DND-41 (cell line): ENCODE measurements at regions not wholly inside any gene's neighbourhood (a gene's known extent, or its start where the extent isn't known, plus 50 kb on each side); places are given as distances from the start of the nearest gene placed in this dataset.

ENCODE experiments used
- ATAC-seq: fragments of 200-7000 bp; cut with Tn5 transposase; 3 replicates; pipeline ENCODE4 v1.9.1; 2021; ENCODE audit warnings: low read depth; ENCODE audit not compliant: insufficient read depth
- DNase-seq: peaks from one replicate; pipeline ENCODE4 v3.0.0-alpha.2; 2020
- H2AFZ ChIP-seq: 2 replicates; pipeline ENCODE4 v1.6.0; 2012; ENCODE audit warnings: low read depth, low read length
- H3K27ac ChIP-seq: 2 replicates; pipeline ENCODE4 v1.5.1; 2012; ENCODE audit warnings: low read length, inconsistent platforms
- H3K27me3 ChIP-seq: fragments of 200-600 bp; sonication (generic); 2 replicates; pipeline ENCODE4 v1.6.0; 2012; ENCODE audit warnings: low read length, mild to moderate bottlenecking, inconsistent platforms; ENCODE audit not compliant: insufficient read depth, poor library complexity
- H3K36me3 ChIP-seq: 2 replicates; pipeline ENCODE4 v1.5.1; 2012; ENCODE audit warnings: low read length, inconsistent platforms; ENCODE audit not compliant: insufficient read depth
- H3K4me1 ChIP-seq: 2 replicates; pipeline ENCODE4 v1.5.1; 2012; ENCODE audit warnings: mild to moderate bottlenecking, low read length; ENCODE audit not compliant: insufficient read depth
- H3K4me2 ChIP-seq: 2 replicates; pipeline ENCODE4 v1.6.0; 2012; ENCODE audit warnings: mild to moderate bottlenecking, moderate library complexity, low read length, inconsistent platforms; ENCODE audit not compliant: insufficient read depth
- H3K4me3 ChIP-seq, 2 experiments: fragments of 200-600 bp in 1 of 2; shearing (Covaris generic) in 1 of 2; 2 replicates each; pipeline ENCODE4 v1.5.1; 2012 to 2016; ENCODE audit warnings: inconsistent platforms in 2 of 2, low read length in 2 of 2, mild to moderate bottlenecking in 2 of 2, low read depth in 1 of 2, moderate library complexity in 1 of 2
- H3K79me2 ChIP-seq: 2 replicates; pipeline ENCODE4 v1.6.0; 2012; ENCODE audit warnings: low read length, inconsistent platforms; ENCODE audit not compliant: insufficient read depth
- H3K9ac ChIP-seq: 2 replicates; pipeline ENCODE4 v1.6.0; 2012; ENCODE audit warnings: low read depth, mild to moderate bottlenecking, inconsistent platforms, low read length, moderate library complexity
- H3K9me3 ChIP-seq: 2 replicates; pipeline ENCODE4 v1.5.1; 2012; ENCODE audit warnings: low read length, moderate library complexity, mild to moderate bottlenecking, inconsistent platforms; ENCODE audit not compliant: insufficient read depth, severe bottlenecking
- H4K20me1 ChIP-seq: 2 replicates; pipeline ENCODE4 v1.6.0; 2012; ENCODE audit warnings: low read length; ENCODE audit not compliant: insufficient read depth
- EZH2 ChIP-seq: IDR thresholded peaks from 3 replicates; pipeline ENCODE4 v1.6.1; 2012; ENCODE audit warnings: borderline replicate concordance, low read depth, mild to moderate bottlenecking, moderate library complexity, low read length, inconsistent platforms; ENCODE audit not compliant: severe bottlenecking
- TF ChIP-seq, protein P1 (sequence below): IDR thresholded peaks from 2 replicates; pipeline ENCODE4 v1.5.1; 2012; ENCODE audit warnings: borderline replicate concordance, low read length, moderate library complexity, mild to moderate bottlenecking; ENCODE audit not compliant: poor library complexity, severe bottlenecking; ENCODE audit errors: extremely low read depth

DNA sequence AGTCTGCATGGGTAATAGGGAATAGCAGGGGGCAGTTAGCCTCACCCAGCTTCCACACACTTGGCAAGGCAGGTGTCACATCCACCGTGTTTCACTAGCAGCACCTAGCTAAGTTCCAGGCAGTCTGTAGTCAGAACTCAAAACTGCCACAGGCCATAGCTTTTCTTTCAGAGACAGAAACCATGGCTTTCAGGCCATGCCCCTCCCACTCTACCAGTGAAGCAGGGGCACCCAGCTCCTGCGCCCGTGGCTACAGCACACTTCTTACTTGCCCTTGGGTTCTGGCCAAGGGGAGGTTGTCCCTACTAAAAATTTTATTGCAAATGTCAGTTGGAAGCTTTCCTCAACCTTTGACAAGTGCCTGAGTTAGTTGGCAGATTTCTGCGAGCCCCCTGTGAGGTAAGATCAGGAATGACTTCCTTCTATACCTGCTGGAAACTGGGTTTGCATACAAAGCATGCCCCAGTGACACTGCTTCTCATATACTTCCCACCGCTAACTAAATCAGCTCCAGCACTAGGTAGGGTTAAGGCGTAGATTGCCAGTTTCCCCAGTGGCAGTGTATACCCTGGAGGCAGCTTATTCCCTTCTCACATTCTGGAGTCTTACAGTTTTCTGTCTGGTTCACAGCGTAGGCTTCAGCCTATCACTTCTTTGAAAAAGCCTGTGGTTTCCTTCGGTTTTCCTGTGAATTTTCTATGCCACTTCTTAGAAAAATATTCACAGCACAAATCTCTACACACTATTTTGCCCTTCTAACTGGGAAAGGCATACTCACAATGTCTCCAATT is 139.0 kb upstream of the LUZP2 start:
- H3K36me3 ChIP-seq, result no peaks in the 10 kb centered on the region
- H3K4me1 ChIP-seq, result peaks cover 26% of the 10 kb centered on the region
- peak overlapping the region; percentile 54 for H3K4me2 ChIP-seq
- H3K27ac ChIP-seq, result peak overlapping the region; percentile 83
- ATAC-seq (peak; percentile 84), DNase-seq (peak; percentile 53)
- peak overlapping the region; percentile 48 for H3K9ac ChIP-seq
- H4K20me1 ChIP-seq, result no peaks in the 10 kb centered on the region
- H3K9me3 ChIP-seq, result peaks cover 8% of the 10 kb centered on the region
- no peak for TF ChIP-seq EZH2
- TF ChIP-seq, protein P1, sequence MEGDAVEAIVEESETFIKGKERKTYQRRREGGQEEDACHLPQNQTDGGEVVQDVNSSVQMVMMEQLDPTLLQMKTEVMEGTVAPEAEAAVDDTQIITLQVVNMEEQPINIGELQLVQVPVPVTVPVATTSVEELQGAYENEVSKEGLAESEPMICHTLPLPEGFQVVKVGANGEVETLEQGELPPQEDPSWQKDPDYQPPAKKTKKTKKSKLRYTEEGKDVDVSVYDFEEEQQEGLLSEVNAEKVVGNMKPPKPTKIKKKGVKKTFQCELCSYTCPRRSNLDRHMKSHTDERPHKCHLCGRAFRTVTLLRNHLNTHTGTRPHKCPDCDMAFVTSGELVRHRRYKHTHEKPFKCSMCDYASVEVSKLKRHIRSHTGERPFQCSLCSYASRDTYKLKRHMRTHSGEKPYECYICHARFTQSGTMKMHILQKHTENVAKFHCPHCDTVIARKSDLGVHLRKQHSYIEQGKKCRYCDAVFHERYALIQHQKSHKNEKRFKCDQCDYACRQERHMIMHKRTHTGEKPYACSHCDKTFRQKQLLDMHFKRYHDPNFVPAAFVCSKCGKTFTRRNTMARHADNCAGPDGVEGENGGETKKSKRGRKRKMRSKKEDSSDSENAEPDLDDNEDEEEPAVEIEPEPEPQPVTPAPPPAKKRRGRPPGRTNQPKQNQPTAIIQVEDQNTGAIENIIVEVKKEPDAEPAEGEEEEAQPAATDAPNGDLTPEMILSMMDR, result no peak
- peak overlapping the region in 1 of 2 experiments; percentile 31; a peak in 1 of 4 replicates for H3K4me3 ChIP-seq
- H2AFZ ChIP-seq, result peak overlapping the region; percentile 46
- H3K79me2 ChIP-seq, result no peaks in the 10 kb centered on the region
- no peaks in the 10 kb centered on the region for H3K27me3 ChIP-seq

DNA sequence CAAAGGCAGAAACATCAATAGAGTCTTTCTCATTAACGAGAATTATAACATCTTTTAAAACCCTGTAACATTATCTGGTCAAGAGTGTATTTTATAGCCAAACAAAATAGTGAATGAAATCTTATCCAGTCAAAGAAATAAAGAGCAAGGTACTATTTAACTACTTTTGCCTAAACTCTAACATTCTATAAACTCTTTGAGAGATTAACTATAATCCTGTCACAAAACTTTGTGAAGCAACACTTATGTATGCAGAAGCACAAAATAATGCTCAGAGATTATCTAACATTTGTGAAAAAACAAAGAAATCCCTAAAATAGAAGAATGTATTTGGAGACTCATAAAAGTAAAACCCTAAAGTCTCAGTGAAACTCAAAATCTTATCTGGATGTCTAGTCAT is 124.4 kb upstream of the LUZP2 start:
- DNase-seq (no peak), ATAC-seq (no peak)
- Histone ChIP-seq H3K4me3 (no peak overlapping the region), H3K27me3 (no peaks in the 10 kb centered on the region), H3K9ac (no peak overlapping the region), H3K4me1 (no peaks in the 10 kb centered on the region), H3K4me2 (no peak overlapping the region), H2AFZ (no peak overlapping the region), H3K36me3 (no peaks in the 10 kb centered on the region), H3K9me3 (no peaks in the 10 kb centered on the region), H4K20me1 (no peaks in the 10 kb centered on the region), H3K79me2 (no peaks in the 10 kb centered on the region), H3K27ac (no peak overlapping the region)
- TF ChIP-seq, protein P1, result no peak
- TF ChIP-seq EZH2, result no peak

DNA sequence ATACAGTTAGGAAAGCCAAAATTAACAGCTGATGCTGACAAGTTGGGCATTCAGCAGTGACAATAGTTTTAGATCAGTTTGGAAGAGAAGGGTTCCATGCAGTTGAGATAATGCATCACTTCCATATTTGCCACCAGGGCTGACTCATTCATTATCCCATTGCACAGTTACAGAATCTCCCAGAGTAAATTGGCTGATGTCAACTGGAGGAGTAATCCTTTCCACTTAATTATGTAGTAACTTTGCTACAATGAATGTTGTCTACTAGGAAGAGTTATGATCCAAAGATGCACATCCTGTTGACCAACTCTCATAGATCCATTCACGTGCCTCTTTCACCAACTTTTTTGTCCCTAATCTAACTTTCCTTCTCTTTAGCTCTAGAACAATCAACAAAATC is 123.3 kb upstream of the LUZP2 start:
- DNase-seq, result no peak
- no peaks in the 10 kb centered on the region for H3K36me3 ChIP-seq
- ATAC-seq, result no peak
- H3K4me2 ChIP-seq, result no peak overlapping the region
- H3K9ac ChIP-seq, result no peak overlapping the region
- TF ChIP-seq, protein P1, result no peak
- TF ChIP-seq EZH2, result no peak
- H4K20me1 ChIP-seq, result no peaks in the 10 kb centered on the region
- H3K27me3 ChIP-seq, result no peaks in the 10 kb centered on the region
- H3K4me3 ChIP-seq, result no peak overlapping the region
- no peaks in the 10 kb centered on the region for H3K79me2 ChIP-seq
- H2AFZ ChIP-seq, result no peak overlapping the region
- H3K9me3 ChIP-seq, result no peaks in the 10 kb centered on the region
- H3K27ac ChIP-seq, result no peak overlapping the region
- H3K4me1 ChIP-seq, result no peaks in the 10 kb centered on the region
